ENCODE measurements at regions not wholly inside any gene's neighbourhood (a gene's known extent, or its start where the extent isn't known, plus 50 kb on each side); places are given as distances from the start of the nearest gene placed in this dataset.

DNA sequence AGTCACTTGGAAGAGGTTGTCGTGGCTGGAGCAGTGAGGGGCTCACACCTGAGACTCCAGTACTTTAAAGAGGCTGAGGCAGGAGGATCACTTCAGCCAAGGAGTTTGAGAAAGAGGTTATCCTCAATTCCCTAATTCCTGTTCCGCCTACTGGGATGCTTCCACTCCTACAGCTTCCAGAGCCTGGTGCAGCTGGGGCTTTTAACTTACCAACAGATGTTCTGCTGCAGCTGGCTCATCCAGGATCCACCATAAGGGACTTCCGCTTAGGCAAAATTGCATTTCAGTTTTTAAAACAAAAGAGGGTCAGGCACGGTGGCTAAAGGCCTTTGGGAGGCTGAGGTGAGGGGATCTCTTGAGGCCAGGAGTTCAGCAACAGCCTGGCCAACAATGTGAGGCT lies 59.1 kb upstream of the CDYL start:
- TF ChIP-seq, protein P1, sequence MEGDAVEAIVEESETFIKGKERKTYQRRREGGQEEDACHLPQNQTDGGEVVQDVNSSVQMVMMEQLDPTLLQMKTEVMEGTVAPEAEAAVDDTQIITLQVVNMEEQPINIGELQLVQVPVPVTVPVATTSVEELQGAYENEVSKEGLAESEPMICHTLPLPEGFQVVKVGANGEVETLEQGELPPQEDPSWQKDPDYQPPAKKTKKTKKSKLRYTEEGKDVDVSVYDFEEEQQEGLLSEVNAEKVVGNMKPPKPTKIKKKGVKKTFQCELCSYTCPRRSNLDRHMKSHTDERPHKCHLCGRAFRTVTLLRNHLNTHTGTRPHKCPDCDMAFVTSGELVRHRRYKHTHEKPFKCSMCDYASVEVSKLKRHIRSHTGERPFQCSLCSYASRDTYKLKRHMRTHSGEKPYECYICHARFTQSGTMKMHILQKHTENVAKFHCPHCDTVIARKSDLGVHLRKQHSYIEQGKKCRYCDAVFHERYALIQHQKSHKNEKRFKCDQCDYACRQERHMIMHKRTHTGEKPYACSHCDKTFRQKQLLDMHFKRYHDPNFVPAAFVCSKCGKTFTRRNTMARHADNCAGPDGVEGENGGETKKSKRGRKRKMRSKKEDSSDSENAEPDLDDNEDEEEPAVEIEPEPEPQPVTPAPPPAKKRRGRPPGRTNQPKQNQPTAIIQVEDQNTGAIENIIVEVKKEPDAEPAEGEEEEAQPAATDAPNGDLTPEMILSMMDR (IDR thresholded peaks at IDR 0.05): no peak
- TF ChIP-seq POLR2A (IDR thresholded peaks at IDR 0.05) (no peak), EP300 (IDR thresholded peaks at IDR 0.05) (no peak), POLR2AphosphoS5 (IDR thresholded peaks at IDR 0.05) (no peak)

Measured in gastroesophageal sphincter (tissue), 3 donors.